ENCODE measurements at regions not wholly inside any gene's neighbourhood (a gene's known extent, or its start where the extent isn't known, plus 50 kb on each side); places are given as distances from the start of the nearest gene placed in this dataset.

- Histone ChIP-seq H4K5ac (ENCODE audit: insufficient read length, low read depth, low read length) (no peak overlapping the region), H3K56ac (replicated peaks; ENCODE audit: insufficient read length, low read depth, low read length) (no peak overlapping the region), H4K91ac (replicated peaks; ENCODE audit: insufficient read length, low read length) (no peak overlapping the region), H4K8ac (ENCODE audit: extremely low read depth, insufficient read depth, low read length) (no peak overlapping the region), H3K23ac (ENCODE audit: insufficient read length) (no peak overlapping the region), H2BK120ac (replicated peaks; ENCODE audit: low read depth, low read length) (no peak overlapping the region), H2AK5ac (ENCODE audit: low read depth, low read length) (no peak overlapping the region), H3K4ac (replicated peaks; ENCODE audit: insufficient read length, low read depth, low read length) (no peak overlapping the region), H3K14ac (ENCODE audit: insufficient read length) (no peak overlapping the region), H3K18ac (ENCODE audit: extremely low read depth, low read length) (no peak overlapping the region), H3K4me3 (ENCODE audit: extremely low read depth in 1 of 4, insufficient read depth in 2 of 4, low read depth in 3 of 4, low read length in 4 of 4) (no peak overlapping the region), H3K27ac (ENCODE audit: low read depth, low read length) (no peak overlapping the region), H3K79me1 (ENCODE audit: low read depth, low read length) (no peaks in the 10 kb centered on the region), H2BK5ac (ENCODE audit: low read depth, low read length) (no peak overlapping the region), H3K23me2 (ENCODE audit: low read depth, low read length) (no peaks in the 10 kb centered on the region), H3K4me1 (replicated peaks in 1 of 4; ENCODE audit: control insufficient read depth in 3 of 4, insufficient read depth in 4 of 4, low read length in 3 of 4) (no peaks in the 10 kb centered on the region), H3K9me3 (ENCODE audit: insufficient read depth in 2 of 2, low read depth in 1 of 2, low read length in 1 of 2) (no peaks in the 10 kb centered on the region), H2BK20ac (ENCODE audit: low read length) (no peak overlapping the region), H2BK15ac (ENCODE audit: low read length) (no peak overlapping the region), H2BK12ac (ENCODE audit: low read depth, low read length) (no peak overlapping the region), H2AFZ (ENCODE audit: low read length) (no peak overlapping the region), H3K27me3 (replicated peaks in 1 of 4; ENCODE audit: control insufficient read depth in 3 of 4, extremely low read depth in 1 of 4, insufficient read depth in 3 of 4, low read length in 3 of 4) (no peaks in the 10 kb centered on the region), H3K4me2 (ENCODE audit: insufficient read depth in 1 of 2, low read depth in 2 of 2, low read length in 2 of 2) (no peak overlapping the region), H3K9ac (replicated peaks in 1 of 4; ENCODE audit: extremely low read depth in 1 of 4, low read depth in 3 of 4, low read length in 3 of 4) (no peak overlapping the region), H3K36me3 (ENCODE audit: control insufficient read depth in 2 of 4, insufficient read depth in 4 of 4, low read length in 3 of 4) (no peaks in the 10 kb centered on the region), H4K20me1 (replicated peaks in 1 of 2; ENCODE audit: control insufficient read depth in 1 of 2, insufficient read depth in 2 of 2, low read length in 2 of 2) (no peaks in the 10 kb centered on the region), H3K79me2 (ENCODE audit: control insufficient read depth in 1 of 2, insufficient read depth in 2 of 2, low read length in 2 of 2) (no peaks in the 10 kb centered on the region)
- TF ChIP-seq USF2 (IDR thresholded peaks at IDR 0.05; ENCODE audit: low read length): no peak
- no peak for TF ChIP-seq TAF1 (IDR thresholded peaks at IDR 0.05; ENCODE audit: low read depth, low read length)
- TF ChIP-seq SP2 (IDR thresholded peaks at IDR 0.05; ENCODE audit: low read length): no peak
- no peak for TF ChIP-seq BACH1 (IDR thresholded peaks at IDR 0.05; ENCODE audit: low read length)
- TF ChIP-seq BCL11A (IDR thresholded peaks at IDR 0.05; ENCODE audit: low read depth in 2 of 2, low read length in 2 of 2): no peak
- TF ChIP-seq EP300 (IDR thresholded peaks at IDR 0.05; ENCODE audit: borderline replicate concordance in 1 of 2, low read depth in 2 of 2, low read length in 2 of 2): no peak
- TF ChIP-seq GTF2F1 (IDR thresholded peaks at IDR 0.05; ENCODE audit: borderline replicate concordance, low read depth, low read length): no peak
- no peak for TF ChIP-seq SUZ12 (IDR thresholded peaks at IDR 0.05; ENCODE audit: low read length)
- no peak for TF ChIP-seq KDM1A (IDR thresholded peaks at IDR 0.05; ENCODE audit: borderline replicate concordance, low read length)
- no peak for TF ChIP-seq POU5F1 (IDR thresholded peaks at IDR 0.05; ENCODE audit: low read depth, low read length)
- no peak for FAIRE-seq
- no peak for DNase-seq (ENCODE audit: low read depth in 1 of 2, low spot score in 2 of 2)
- POLR2A ChIA-PET (ENCODE audit: partially characterized antibody): interaction anchor here (0.7 kb wide), 1 partner anchor 372 kb away, joined by 3 read pairs; no protein-coding TSS in a partner anchor
- CTCF ChIA-PET (ENCODE audit: partially characterized antibody): interaction anchor here (0.7 to 0.8 kb wide), 2 partner anchors 43 to 45 kb away, joined by 3 to 5 read pairs; no protein-coding TSS in a partner anchor
These were observed 63.8 kb upstream of the SLC4A4 start for GRCh38 chr4:71275004-71275403.
